ENCODE measurements at regions not wholly inside any gene's neighbourhood (a gene's known extent, or its start where the extent isn't known, plus 50 kb on each side); places are given as distances from the start of the nearest gene placed in this dataset.

DNA sequence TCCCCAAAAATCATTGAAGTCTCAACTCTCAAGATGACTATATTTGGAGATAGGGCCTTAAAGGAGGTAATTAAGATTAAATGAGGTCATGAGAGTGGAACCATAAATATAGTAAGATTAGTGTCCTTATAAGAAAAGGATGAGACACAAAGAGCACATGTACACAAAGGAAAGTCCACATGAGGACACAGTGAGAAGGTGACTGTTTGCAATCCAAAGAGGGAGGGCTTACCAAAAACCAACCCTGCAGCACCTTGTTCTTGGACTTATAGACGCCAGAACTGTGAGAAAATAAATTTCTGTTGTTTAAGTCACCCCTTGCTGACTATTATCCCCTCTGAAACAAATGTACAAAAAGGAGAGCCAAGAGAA is 150.4 kb upstream of the SMLR1 start:
- Histone ChIP-seq H4K8ac (ENCODE audit: low read length) (no peak overlapping the region), H2BK5ac (ENCODE audit: low read depth, low read length, poor library complexity, severe bottlenecking) (no peak overlapping the region), H3K9me3 (ENCODE audit: control insufficient read depth, low read length) (peaks cover 17% of the 10 kb centered on the region), H3K18ac (ENCODE audit: low read depth in 1 of 2, low read length in 2 of 2) (no peak overlapping the region), H3K27ac (ENCODE audit: low read length, poor library complexity, severe bottlenecking) (no peak overlapping the region), H3K79me1 (replicated peaks; ENCODE audit: low read length, poor library complexity, severe bottlenecking) (no peaks in the 10 kb centered on the region), H2BK120ac (ENCODE audit: low read depth, low read length) (no peak overlapping the region), H3K27me3 (ENCODE audit: control insufficient read depth in 1 of 2, insufficient read depth in 1 of 2, low read length in 2 of 2) (no peaks in the 10 kb centered on the region), H3K9ac (ENCODE audit: low read length) (no peak overlapping the region), H4K91ac (ENCODE audit: low read length) (no peak overlapping the region), H3K4me1 (ENCODE audit: control insufficient read depth, insufficient read depth, low read depth, low read length) (no peaks in the 10 kb centered on the region), H3K4me2 (ENCODE audit: low read length, poor library complexity, severe bottlenecking) (no peak overlapping the region), H3K23ac (ENCODE audit: low read length in 2 of 2) (no peak overlapping the region), H3K4me3 (ENCODE audit: insufficient read depth in 1 of 2, low read depth in 1 of 2, low read length in 2 of 2) (no peak overlapping the region), H3K14ac (ENCODE audit: low read length in 2 of 2) (no peak overlapping the region), H2BK12ac (ENCODE audit: low read length in 2 of 2) (no peak overlapping the region), H2AFZ (ENCODE audit: low read depth, low read length) (no peak overlapping the region), H2AK5ac (ENCODE audit: low read length, severe bottlenecking) (no peak overlapping the region), H3K36me3 (ENCODE audit: control insufficient read depth in 1 of 2, insufficient read depth in 2 of 2, low read depth in 1 of 2, low read length in 2 of 2) (no peaks in the 10 kb centered on the region), H2BK15ac (ENCODE audit: low read depth, poor library complexity, severe bottlenecking) (no peak overlapping the region), H3K4ac (ENCODE audit: low read depth in 1 of 2, low read length in 2 of 2) (no peak overlapping the region)
- DNase-seq, result no peak
- 100% methylated on average over 1 of the region's 1 CpG for WGBS

DNA sequence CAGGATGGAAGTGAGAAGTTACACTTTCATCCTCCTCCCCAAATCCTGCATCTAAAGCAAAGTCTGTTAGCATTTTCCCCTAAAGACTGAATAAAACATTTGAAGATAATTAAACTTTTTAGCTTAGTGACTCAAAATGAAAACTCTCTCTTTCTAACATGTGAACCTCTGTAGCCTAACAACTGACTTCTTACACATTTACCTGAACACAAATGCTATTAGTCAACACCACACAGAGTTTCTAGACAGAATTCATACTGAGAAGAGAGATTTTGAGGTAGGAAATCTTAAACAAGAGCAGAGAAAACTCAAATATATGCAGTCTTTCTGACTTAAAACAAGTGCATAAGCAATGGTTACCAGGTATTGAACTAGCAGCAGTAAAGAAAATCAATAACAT is 149.9 kb upstream of the SMLR1 start:
- no peak overlapping the region for H3K4me2 ChIP-seq (ENCODE audit: low read length, poor library complexity, severe bottlenecking)
- peaks cover 17% of the 10 kb centered on the region for H3K9me3 ChIP-seq (ENCODE audit: control insufficient read depth, low read length)
- H3K79me1 ChIP-seq (replicated peaks; ENCODE audit: low read length, poor library complexity, severe bottlenecking), result no peaks in the 10 kb centered on the region
- H3K9ac ChIP-seq (ENCODE audit: low read length), result no peak overlapping the region
- no peak overlapping the region for H2BK12ac ChIP-seq (ENCODE audit: low read length in 2 of 2)
- H3K18ac ChIP-seq (ENCODE audit: low read depth in 1 of 2, low read length in 2 of 2), result peak overlapping the region in 1 of 2 experiments; percentile 12
- H2AK5ac ChIP-seq (ENCODE audit: low read length, severe bottlenecking), result no peak overlapping the region
- H2BK15ac ChIP-seq (ENCODE audit: low read depth, poor library complexity, severe bottlenecking), result no peak overlapping the region
- no peak overlapping the region for H3K27ac ChIP-seq (ENCODE audit: low read length, poor library complexity, severe bottlenecking)
- H3K27me3 ChIP-seq (ENCODE audit: control insufficient read depth in 1 of 2, insufficient read depth in 1 of 2, low read length in 2 of 2), result no peaks in the 10 kb centered on the region
- no peaks in the 10 kb centered on the region for H3K36me3 ChIP-seq (ENCODE audit: control insufficient read depth in 1 of 2, insufficient read depth in 2 of 2, low read depth in 1 of 2, low read length in 2 of 2)
- H3K4me3 ChIP-seq (ENCODE audit: insufficient read depth in 1 of 2, low read depth in 1 of 2, low read length in 2 of 2), result no peak overlapping the region
- H2BK5ac ChIP-seq (ENCODE audit: low read depth, low read length, poor library complexity, severe bottlenecking), result no peak overlapping the region
- no peaks in the 10 kb centered on the region for H3K4me1 ChIP-seq (ENCODE audit: control insufficient read depth, insufficient read depth, low read depth, low read length)
- no peak for DNase-seq
- H3K14ac ChIP-seq (ENCODE audit: low read length in 2 of 2), result no peak overlapping the region
- no peak overlapping the region for H2BK120ac ChIP-seq (ENCODE audit: low read depth, low read length)
- H3K23ac ChIP-seq (ENCODE audit: low read length in 2 of 2), result no peak overlapping the region
- H3K4ac ChIP-seq (ENCODE audit: low read depth in 1 of 2, low read length in 2 of 2), result no peak overlapping the region
- H4K91ac ChIP-seq (ENCODE audit: low read length), result no peak overlapping the region
- H2AFZ ChIP-seq (ENCODE audit: low read depth, low read length), result no peak overlapping the region
- H4K8ac ChIP-seq (ENCODE audit: low read length), result no peak overlapping the region

DNA sequence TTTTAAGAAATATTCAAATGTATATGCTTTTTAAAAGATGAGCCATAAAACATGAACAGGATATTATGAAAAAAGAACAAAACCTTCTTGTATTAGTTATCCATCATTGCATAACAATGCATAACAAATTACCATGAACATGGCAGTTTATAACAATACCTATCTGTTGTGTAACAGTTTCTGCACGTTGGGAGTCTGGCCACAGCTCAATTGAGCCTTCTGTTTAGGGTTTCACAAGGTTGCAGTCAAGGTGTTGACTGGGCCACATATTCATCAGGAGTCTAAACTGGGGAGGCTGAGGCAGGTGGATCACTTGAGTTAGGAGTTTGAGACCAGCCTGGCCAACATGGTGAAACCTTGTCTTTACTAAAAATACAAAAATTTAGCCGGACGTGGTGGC is 149.4 kb upstream of the SMLR1 start:
- H3K4me1 ChIP-seq (ENCODE audit: control insufficient read depth, insufficient read depth, low read depth, low read length), result no peaks in the 10 kb centered on the region
- no peak overlapping the region for H3K4me3 ChIP-seq (ENCODE audit: insufficient read depth in 1 of 2, low read depth in 1 of 2, low read length in 2 of 2)
- H3K18ac ChIP-seq (ENCODE audit: low read depth in 1 of 2, low read length in 2 of 2), result no peak overlapping the region
- H2BK120ac ChIP-seq (ENCODE audit: low read depth, low read length), result no peak overlapping the region
- H3K14ac ChIP-seq (ENCODE audit: low read length in 2 of 2), result no peak overlapping the region
- no peak overlapping the region for H4K91ac ChIP-seq (ENCODE audit: low read length)
- no peaks in the 10 kb centered on the region for H3K27me3 ChIP-seq (ENCODE audit: control insufficient read depth in 1 of 2, insufficient read depth in 1 of 2, low read length in 2 of 2)
- H3K4me2 ChIP-seq (ENCODE audit: low read length, poor library complexity, severe bottlenecking), result no peak overlapping the region
- H2BK5ac ChIP-seq (ENCODE audit: low read depth, low read length, poor library complexity, severe bottlenecking), result no peak overlapping the region
- no peak overlapping the region for H3K4ac ChIP-seq (ENCODE audit: low read depth in 1 of 2, low read length in 2 of 2)
- no peak overlapping the region for H2AFZ ChIP-seq (ENCODE audit: low read depth, low read length)
- 74% methylated on average over 3 of the region's 3 CpGs for WGBS
- H2BK15ac ChIP-seq (ENCODE audit: low read depth, poor library complexity, severe bottlenecking), result no peak overlapping the region
- no peak overlapping the region for H3K23ac ChIP-seq (ENCODE audit: low read length in 2 of 2)
- no peak overlapping the region for H3K9ac ChIP-seq (ENCODE audit: low read length)
- H2AK5ac ChIP-seq (ENCODE audit: low read length, severe bottlenecking), result no peak overlapping the region
- no peaks in the 10 kb centered on the region for H3K36me3 ChIP-seq (ENCODE audit: control insufficient read depth in 1 of 2, insufficient read depth in 2 of 2, low read depth in 1 of 2, low read length in 2 of 2)
- no peak for DNase-seq
- H3K79me1 ChIP-seq (replicated peaks; ENCODE audit: low read length, poor library complexity, severe bottlenecking), result no peaks in the 10 kb centered on the region
- no peak overlapping the region for H2BK12ac ChIP-seq (ENCODE audit: low read length in 2 of 2)
- peaks cover 17% of the 10 kb centered on the region for H3K9me3 ChIP-seq (ENCODE audit: control insufficient read depth, low read length)
- no peak overlapping the region for H3K27ac ChIP-seq (ENCODE audit: low read length, poor library complexity, severe bottlenecking)
- H4K8ac ChIP-seq (ENCODE audit: low read length), result no peak overlapping the region

DNA sequence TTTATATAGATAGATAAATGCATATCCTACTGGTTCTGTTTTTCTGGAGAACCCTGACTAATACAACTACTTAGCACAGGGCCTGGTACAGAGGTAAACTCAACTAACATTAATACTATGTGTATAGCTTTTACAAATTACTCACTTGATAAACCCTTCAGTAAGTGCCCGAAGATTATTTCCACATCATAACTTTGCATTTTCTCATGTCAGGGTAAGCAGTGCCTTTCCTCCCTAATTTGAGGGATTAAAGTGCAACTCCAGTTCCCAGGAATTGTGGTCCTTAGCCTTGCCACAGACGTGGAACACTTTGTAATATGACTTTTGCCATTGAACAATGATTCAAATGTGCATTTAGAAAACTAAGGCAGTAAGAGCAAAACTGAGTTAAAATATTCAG is 147.5 kb upstream of the SMLR1 start:
- Histone ChIP-seq H4K8ac (ENCODE audit: low read length) (no peak overlapping the region), H3K4ac (ENCODE audit: low read depth in 1 of 2, low read length in 2 of 2) (no peak overlapping the region), H2BK120ac (ENCODE audit: low read depth, low read length) (no peak overlapping the region), H3K4me1 (ENCODE audit: control insufficient read depth, insufficient read depth, low read depth, low read length) (no peaks in the 10 kb centered on the region), H4K91ac (ENCODE audit: low read length) (no peak overlapping the region), H3K18ac (ENCODE audit: low read depth in 1 of 2, low read length in 2 of 2) (no peak overlapping the region), H3K4me2 (ENCODE audit: low read length, poor library complexity, severe bottlenecking) (no peak overlapping the region), H2AFZ (ENCODE audit: low read depth, low read length) (no peak overlapping the region), H3K27me3 (ENCODE audit: control insufficient read depth in 1 of 2, insufficient read depth in 1 of 2, low read length in 2 of 2) (no peaks in the 10 kb centered on the region), H3K14ac (ENCODE audit: low read length in 2 of 2) (no peak overlapping the region), H2BK15ac (ENCODE audit: low read depth, poor library complexity, severe bottlenecking) (no peak overlapping the region), H3K4me3 (ENCODE audit: insufficient read depth in 1 of 2, low read depth in 1 of 2, low read length in 2 of 2) (peak overlapping the region in 1 of 2 experiments; percentile 3), H3K27ac (ENCODE audit: low read length, poor library complexity, severe bottlenecking) (no peak overlapping the region), H3K9me3 (ENCODE audit: control insufficient read depth, low read length) (peaks cover 17% of the 10 kb centered on the region), H3K23ac (ENCODE audit: low read length in 2 of 2) (no peak overlapping the region), H2AK5ac (ENCODE audit: low read length, severe bottlenecking) (no peak overlapping the region), H2BK5ac (ENCODE audit: low read depth, low read length, poor library complexity, severe bottlenecking) (no peak overlapping the region), H3K36me3 (ENCODE audit: control insufficient read depth in 1 of 2, insufficient read depth in 2 of 2, low read depth in 1 of 2, low read length in 2 of 2) (no peaks in the 10 kb centered on the region), H2BK12ac (ENCODE audit: low read length in 2 of 2) (no peak overlapping the region), H3K9ac (ENCODE audit: low read length) (peak overlapping the region; percentile 91), H3K79me1 (replicated peaks; ENCODE audit: low read length, poor library complexity, severe bottlenecking) (no peaks in the 10 kb centered on the region)
- 69% methylated on average over 2 of the region's 2 CpGs for WGBS
- DNase-seq, result peak; percentile 8
